GM12874 (cell line): ENCODE measurements at regions not wholly inside any gene's neighbourhood (a gene's known extent, or its start where the extent isn't known, plus 50 kb on each side); places are given as distances from the start of the nearest gene placed in this dataset.

Experiments used
- TF ChIP-seq, protein P1 (sequence below): IDR thresholded peaks from 2 replicates; pipeline ENCODE4 v1.5.1; 2011; ENCODE audit warnings: low read depth, mild to moderate bottlenecking, control low read depth, low read length, moderate library complexity; ENCODE audit not compliant: insufficient read depth

DNA sequence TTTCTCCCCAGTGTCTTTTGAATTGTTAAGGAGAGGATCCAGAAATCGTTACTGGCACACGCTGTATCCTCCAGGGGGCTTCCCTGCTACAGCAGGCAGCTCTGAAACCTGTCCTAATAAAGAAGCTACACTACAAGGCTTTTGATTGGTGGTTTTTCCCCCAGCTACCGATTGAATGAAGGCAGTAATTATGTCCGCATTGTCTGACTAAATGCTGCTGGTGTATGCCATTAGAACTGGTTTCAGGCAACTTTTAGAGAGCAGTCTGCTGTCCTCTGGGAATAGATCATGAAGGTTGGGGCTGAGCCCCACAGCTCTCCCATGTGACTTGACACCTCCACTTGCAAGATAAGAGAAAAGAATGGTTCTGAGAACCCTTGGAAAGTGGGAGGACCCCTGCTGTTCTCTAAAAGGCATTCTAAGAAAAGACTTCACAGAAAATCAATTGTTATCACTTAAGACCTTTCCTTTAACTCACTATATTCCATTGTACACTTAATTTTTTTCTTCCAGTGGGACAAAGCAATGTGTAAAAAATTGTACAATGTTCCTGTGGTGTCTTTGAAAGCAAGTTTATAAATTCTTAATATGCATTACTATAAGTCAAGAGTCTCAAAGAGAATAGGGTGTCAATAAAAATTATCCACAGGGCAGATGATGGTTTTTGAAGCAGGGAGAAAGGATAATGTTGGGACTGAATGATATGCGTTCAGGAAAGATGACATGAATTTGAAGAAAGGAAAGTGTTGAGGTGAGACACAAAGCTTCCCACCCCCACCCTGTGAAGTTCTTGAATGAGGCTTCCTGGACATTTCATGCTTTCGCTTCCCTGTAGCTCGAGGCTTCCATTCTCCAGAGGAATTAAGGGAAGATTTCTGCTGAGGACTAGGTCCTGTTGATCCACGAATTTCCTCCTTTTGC, 53.0 kb upstream of the DAZL start:
- TF ChIP-seq, protein P1, sequence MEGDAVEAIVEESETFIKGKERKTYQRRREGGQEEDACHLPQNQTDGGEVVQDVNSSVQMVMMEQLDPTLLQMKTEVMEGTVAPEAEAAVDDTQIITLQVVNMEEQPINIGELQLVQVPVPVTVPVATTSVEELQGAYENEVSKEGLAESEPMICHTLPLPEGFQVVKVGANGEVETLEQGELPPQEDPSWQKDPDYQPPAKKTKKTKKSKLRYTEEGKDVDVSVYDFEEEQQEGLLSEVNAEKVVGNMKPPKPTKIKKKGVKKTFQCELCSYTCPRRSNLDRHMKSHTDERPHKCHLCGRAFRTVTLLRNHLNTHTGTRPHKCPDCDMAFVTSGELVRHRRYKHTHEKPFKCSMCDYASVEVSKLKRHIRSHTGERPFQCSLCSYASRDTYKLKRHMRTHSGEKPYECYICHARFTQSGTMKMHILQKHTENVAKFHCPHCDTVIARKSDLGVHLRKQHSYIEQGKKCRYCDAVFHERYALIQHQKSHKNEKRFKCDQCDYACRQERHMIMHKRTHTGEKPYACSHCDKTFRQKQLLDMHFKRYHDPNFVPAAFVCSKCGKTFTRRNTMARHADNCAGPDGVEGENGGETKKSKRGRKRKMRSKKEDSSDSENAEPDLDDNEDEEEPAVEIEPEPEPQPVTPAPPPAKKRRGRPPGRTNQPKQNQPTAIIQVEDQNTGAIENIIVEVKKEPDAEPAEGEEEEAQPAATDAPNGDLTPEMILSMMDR, result no peak

DNA sequence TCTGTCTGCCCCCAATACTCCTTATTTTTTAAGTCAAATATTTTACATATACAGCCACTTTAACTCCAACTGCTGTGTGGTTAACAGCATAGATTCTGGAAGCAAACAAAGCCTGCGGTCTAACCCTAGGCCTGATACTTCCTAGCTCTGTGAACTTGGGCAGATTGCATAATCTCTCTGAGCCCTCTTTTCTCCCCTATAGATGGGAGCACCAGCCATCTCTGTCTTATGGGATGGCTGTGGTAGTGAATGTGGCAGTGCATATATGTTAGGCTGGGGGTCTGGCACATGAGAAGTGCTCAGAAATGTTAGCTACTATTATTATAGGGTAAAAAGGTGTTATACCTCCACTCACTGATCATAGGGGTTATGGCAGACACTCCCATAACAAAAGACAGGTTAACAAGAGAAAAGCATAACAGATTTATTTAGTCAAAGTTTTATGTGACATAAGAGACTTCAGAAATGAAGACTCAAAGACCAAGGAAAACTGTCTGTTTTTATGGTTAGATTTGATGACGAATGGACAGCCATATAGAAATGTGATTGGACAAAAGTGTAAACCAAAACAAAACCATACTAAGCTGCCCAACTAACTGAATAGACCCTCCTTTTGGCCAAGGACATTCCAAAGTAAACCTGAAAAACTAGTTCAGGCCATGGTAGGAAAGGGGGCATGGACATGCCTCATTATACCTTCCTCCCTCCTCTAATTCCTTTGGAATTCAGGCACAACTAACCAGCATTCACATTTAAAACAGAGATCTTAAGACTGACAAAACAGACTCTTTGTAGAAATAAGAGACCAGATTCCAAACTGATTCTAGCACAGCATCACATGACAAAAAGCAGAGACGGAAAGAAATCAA, 53.9 kb upstream of the DAZL start:
- TF ChIP-seq, protein P1, result no peak

DNA sequence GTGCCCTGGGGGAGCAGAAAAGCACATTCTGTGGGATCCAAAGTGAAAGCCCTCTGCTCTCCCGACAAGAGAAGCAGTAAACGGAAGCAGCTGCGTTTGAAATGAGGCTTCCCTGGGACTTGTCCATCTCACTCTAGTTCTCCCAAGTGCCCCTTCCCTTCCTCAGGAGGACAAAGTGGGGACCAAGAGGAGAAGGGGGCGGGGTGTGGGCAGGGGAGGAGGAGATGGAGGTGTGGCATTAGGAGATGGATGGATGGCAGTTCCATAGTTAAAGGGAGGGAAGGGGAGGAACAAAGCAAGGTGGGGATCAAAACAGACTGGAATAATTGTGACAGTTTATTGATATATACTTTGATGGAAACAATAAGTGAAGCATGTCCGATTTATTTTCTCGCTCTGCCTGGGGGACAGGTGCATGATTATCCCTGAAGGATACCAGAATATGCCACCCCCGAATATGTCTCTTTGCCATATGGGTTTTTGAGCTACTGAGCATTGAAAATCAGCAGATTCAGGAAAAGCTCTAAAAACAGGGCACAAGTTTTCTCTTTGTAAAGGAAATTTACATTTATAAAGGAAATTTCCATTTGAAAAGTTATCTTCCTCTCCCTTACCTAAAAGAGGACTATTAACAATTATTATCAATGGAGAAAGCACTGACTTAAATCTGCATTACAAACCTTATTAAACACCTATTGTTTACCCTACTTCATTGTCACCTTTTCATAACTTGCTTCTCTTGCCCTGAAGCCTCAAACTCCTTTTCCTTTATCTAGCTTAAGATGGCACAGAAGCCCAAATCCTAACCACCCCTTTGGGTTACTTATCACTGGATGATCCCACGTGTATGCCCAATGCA, 58.9 kb upstream of the DAZL start:
- TF ChIP-seq, protein P1, result no peak

DNA sequence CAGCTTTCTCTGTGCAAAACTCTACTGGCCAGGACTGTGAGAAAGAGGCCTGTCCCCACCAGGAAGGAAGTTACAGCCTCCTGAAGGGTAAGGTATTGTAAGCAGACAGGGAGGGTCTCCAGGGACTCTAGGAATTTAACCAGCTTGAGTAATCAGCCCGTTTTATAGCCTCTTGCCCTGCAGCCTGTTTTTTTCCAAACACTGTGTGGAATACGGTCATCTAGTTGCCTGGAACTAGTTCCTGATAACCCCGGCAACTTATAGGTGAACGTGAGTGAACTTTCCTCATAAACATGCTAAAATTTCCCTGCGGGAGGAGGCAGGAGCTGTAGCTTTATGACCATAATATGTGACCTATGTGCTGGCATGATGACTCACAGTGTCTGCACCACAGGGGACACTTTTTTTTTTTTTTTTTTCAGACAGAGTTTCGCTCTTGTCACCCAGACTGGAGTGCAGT, 60.1 kb upstream of the DAZL start:
- TF ChIP-seq, protein P1, result no peak

DNA sequence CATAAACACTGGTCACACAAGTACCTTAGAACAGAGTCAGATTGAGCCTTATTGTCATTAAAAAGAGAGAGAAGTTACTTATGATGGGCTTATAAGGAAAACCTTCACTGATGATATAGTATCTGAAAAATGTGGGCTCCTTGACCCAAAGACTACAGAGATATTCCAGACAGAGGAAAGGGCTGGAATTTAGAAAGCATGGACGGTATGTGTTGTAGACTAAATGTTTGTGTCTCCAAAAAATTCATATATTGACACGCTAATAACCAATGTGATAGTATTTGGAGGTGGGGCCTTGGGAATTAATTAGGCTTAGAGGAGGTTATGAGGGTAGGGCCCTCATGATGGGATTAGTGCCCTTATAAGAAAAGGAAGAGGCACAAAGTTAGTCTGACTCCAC, 61.0 kb upstream of the DAZL start:
- TF ChIP-seq, protein P1, result no peak

DNA sequence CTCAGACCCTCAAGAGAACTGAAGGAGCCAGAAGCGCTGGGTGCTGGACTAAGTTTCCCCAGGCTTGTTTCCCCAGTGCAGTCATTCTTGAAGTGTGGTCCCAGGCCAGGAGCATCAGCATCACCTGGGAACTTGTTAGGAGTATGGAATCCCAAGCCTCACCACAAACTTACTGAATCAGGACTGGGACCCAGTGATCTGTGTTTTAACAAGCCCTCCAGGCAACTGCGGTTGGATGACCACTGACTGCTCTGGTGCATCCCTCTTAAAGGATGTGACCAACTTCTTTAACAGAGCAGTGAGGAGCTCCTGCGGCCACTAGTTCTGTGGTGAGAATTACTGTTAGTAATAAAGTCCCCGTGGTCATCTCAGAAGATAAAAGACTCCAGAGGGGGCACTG, 62.4 kb upstream of the DAZL start:
- TF ChIP-seq, protein P1, result no peak
